RWPE2 (cell line): ENCODE measurements at regions not wholly inside any gene's neighbourhood (a gene's known extent, or its start where the extent isn't known, plus 50 kb on each side); places are given as distances from the start of the nearest gene placed in this dataset.
A peak's percentile ranks its signal among the peaks of the same experiment; 100 is the strongest.

Experiments
- ATAC-seq: fragments of 200-7000 bp; cut with Tn5 transposase; 3 replicates; pipeline ENCODE4 v1.9.1; 2021; ENCODE audit warnings: low read depth
- DNase-seq: peaks from one replicate; pipeline ENCODE4 v3.0.0-alpha.2; 2020; ENCODE audit warnings: low spot score
- H3K27ac ChIP-seq: fragments of 450-650 bp; 2 replicates; pipeline ENCODE4 v1.5.1; 2017; ENCODE audit warnings: mild to moderate bottlenecking; ENCODE audit not compliant: poor library complexity, severe bottlenecking
- H3K27me3 ChIP-seq: fragments of 250-450 bp; sonication (Bioruptor Pico); 2 replicates; pipeline ENCODE4 v1.5.1; 2021; ENCODE audit warnings: mild to moderate bottlenecking, moderate library complexity; ENCODE audit not compliant: insufficient read depth, poor library complexity, severe bottlenecking
- H3K36me3 ChIP-seq: fragments of 250-450 bp; sonication (Bioruptor Pico); 2 replicates; pipeline ENCODE4 v1.5.1; 2020; ENCODE audit warnings: low read depth, mild to moderate bottlenecking, moderate library complexity
- H3K4me1 ChIP-seq: fragments of 250-450 bp; sonication (Bioruptor Pico); 2 replicates; pipeline ENCODE4 v1.5.1; 2021; ENCODE audit warnings: mild to moderate bottlenecking, moderate library complexity; ENCODE audit not compliant: insufficient read depth, poor library complexity, severe bottlenecking
- H3K4me3 ChIP-seq: fragments of 250-450 bp; sonication (Bioruptor Pico); 2 replicates; pipeline ENCODE4 v1.5.1; 2021; ENCODE audit warnings: mild to moderate bottlenecking, moderate library complexity; ENCODE audit not compliant: severe bottlenecking
- H3K9me3 ChIP-seq: fragments of 250-450 bp; sonication (Bioruptor Pico); 2 replicates; pipeline ENCODE4 v1.5.1; 2021; ENCODE audit warnings: mild to moderate bottlenecking, moderate library complexity; ENCODE audit not compliant: severe bottlenecking
- CTCF ChIP-seq: fragments of 450-650 bp; IDR thresholded peaks from one replicate; pipeline ENCODE4 v1.5.1; 2017; ENCODE audit warnings: mild to moderate bottlenecking, moderate library complexity; ENCODE audit not compliant: poor library complexity, severe bottlenecking

- no peak for TF ChIP-seq CTCF
- no peaks in the 10 kb centered on the region for H3K9me3 ChIP-seq
- peaks cover 21% of the 10 kb centered on the region for H3K4me1 ChIP-seq
- no peak overlapping the region for H3K4me3 ChIP-seq
- H3K27me3 ChIP-seq: no peaks in the 10 kb centered on the region
- ATAC-seq: no peak
- no peaks in the 10 kb centered on the region for H3K36me3 ChIP-seq
- DNase-seq: no peak
- H3K27ac ChIP-seq: no peak overlapping the region
Measured at GRCh38 chr2:57884281-57884680, 162.3 kb upstream of the VRK2 start.

GRCh38 chr2:57885742-57886141 lies 160.9 kb upstream of the VRK2 start:
- H3K27ac ChIP-seq: no peak overlapping the region
- no peak for TF ChIP-seq CTCF
- H3K4me3 ChIP-seq: no peak overlapping the region
- no peaks in the 10 kb centered on the region for H3K9me3 ChIP-seq
- no peaks in the 10 kb centered on the region for H3K36me3 ChIP-seq
- H3K4me1 ChIP-seq: peaks cover 21% of the 10 kb centered on the region
- no peak for ATAC-seq
- H3K27me3 ChIP-seq: no peaks in the 10 kb centered on the region
- no peak for DNase-seq

GRCh38 chr2:57886161-57886786 lies 160.3 kb upstream of the VRK2 start:
- H3K36me3 ChIP-seq: no peaks in the 10 kb centered on the region
- peaks cover 17% of the 10 kb centered on the region for H3K4me1 ChIP-seq
- H3K27ac ChIP-seq: no peak overlapping the region
- ATAC-seq (no peak), DNase-seq (no peak)
- no peaks in the 10 kb centered on the region for H3K27me3 ChIP-seq
- no peak for TF ChIP-seq CTCF
- no peaks in the 10 kb centered on the region for H3K9me3 ChIP-seq
- H3K4me3 ChIP-seq: no peak overlapping the region

GRCh38 chr2:57888463-57888862 lies 158.1 kb upstream of the VRK2 start:
- Histone ChIP-seq H3K4me1 (no peaks in the 10 kb centered on the region), H3K27me3 (no peaks in the 10 kb centered on the region), H3K36me3 (no peaks in the 10 kb centered on the region), H3K4me3 (no peak overlapping the region), H3K9me3 (no peaks in the 10 kb centered on the region), H3K27ac (no peak overlapping the region)
- no peak for DNase-seq
- no peak for TF ChIP-seq CTCF
- no peak for ATAC-seq

- no peak for DNase-seq
- Histone ChIP-seq H3K9me3 (no peaks in the 10 kb centered on the region), H3K4me1 (no peaks in the 10 kb centered on the region), H3K36me3 (no peaks in the 10 kb centered on the region), H3K4me3 (no peak overlapping the region), H3K27me3 (no peaks in the 10 kb centered on the region), H3K27ac (no peak overlapping the region)
- peak; percentile 50; the same call in 1 of the 3 replicates for ATAC-seq
- TF ChIP-seq CTCF: no peak
Measured at GRCh38 chr2:57890464-57890863, 156.1 kb upstream of the VRK2 start.
